K562 (cell line): ENCODE measurements at regions not wholly inside any gene's neighbourhood (a gene's known extent, or its start where the extent isn't known, plus 50 kb on each side); places are given as distances from the start of the nearest gene placed in this dataset.

Source experiments
- ATF7 ChIP-seq: fragments of 450-650 bp; IDR thresholded peaks from 2 replicates; pipeline ENCODE4 v1.7.1; 2014; ENCODE audit warnings: mild to moderate bottlenecking, moderate library complexity
- CTCF ChIP-seq, 3 experiments: IDR thresholded peaks in 2 of 3; conservative IDR thresholded peaks in 1 of 3; 2 replicates each; pipeline ENCODE4 v1.5.1; 2011 to 2012; ENCODE audit warnings: low read length in 3 of 3, mild to moderate bottlenecking in 3 of 3, control low read depth in 2 of 3, improper control_type of control experiment in 1 of 3, inconsistent platforms in 1 of 3, low read depth in 1 of 3, mixed read lengths in 1 of 3, moderate library complexity in 1 of 3; ENCODE audit not compliant: insufficient read depth in 2 of 3
- FOXM1 ChIP-seq, 2 experiments: fragments of 450-650 bp in 1 of 2; sonication (generic) in 1 of 2; formaldehyde crosslinking in 1 of 2; IDR thresholded peaks; 2 replicates each; pipeline versions ENCODE4 v1.6.1 to v1.9.0; 2017 to 2022; ENCODE audit warnings: low read depth in 2 of 2, mild to moderate bottlenecking in 2 of 2, missing genetic modification reagents in 1 of 2, moderate library complexity in 1 of 2
- GABPA ChIP-seq: fragments of 200-800 bp; sonication (Bioruptor generic); conservative IDR thresholded peaks from 2 replicates; pipeline ENCODE4 v1.6.1; 2016; ENCODE audit warnings: low read depth, missing genetic modification characterization, missing compliant biosample characterization
- KLF10 ChIP-seq: fragments of 250-450 bp; sonication (Bioruptor Pico); IDR thresholded peaks from 2 replicates; pipeline ENCODE4 v1.6.1; 2021; ENCODE audit warnings: matching md5 sums
- MLX ChIP-seq, 2 experiments: fragments of 450-650 bp in 1 of 2; sonication (generic) in 1 of 2; formaldehyde crosslinking; conservative IDR thresholded peaks; 2 replicates each; pipeline versions ENCODE4 v1.4.0 to v1.8.1; 2020 to 2022; ENCODE audit warnings: mild to moderate bottlenecking in 1 of 2, missing genetic modification reagents in 1 of 2
- MTA1 ChIP-seq: fragments of 450-650 bp; IDR thresholded peaks from 2 replicates; pipeline ENCODE4 v1.6.1; 2017; ENCODE audit warnings: borderline replicate concordance
- PML ChIP-seq: IDR thresholded peaks from 2 replicates; pipeline ENCODE4 v1.6.1; 2012; ENCODE audit warnings: low read length, inconsistent platforms
- PYGO2 ChIP-seq: fragments of 450-650 bp; IDR thresholded peaks from 2 replicates; pipeline ENCODE4 v1.6.1; 2016; ENCODE audit warnings: mild to moderate bottlenecking, missing genetic modification characterization, moderate library complexity, missing compliant biosample characterization
- RAD21 ChIP-seq, 2 experiments: fragments of 250-450 bp in 1 of 2; fragments of 450-650 bp in 1 of 2; sonication (Bioruptor Pico) in 1 of 2; formaldehyde crosslinking in 1 of 2; IDR thresholded peaks in 1 of 2; conservative IDR thresholded peaks in 1 of 2; 2 replicates each; pipeline versions ENCODE4 v1.4.0 to v1.8.0; 2020 to 2022; ENCODE audit warnings: mild to moderate bottlenecking in 2 of 2, moderate library complexity in 1 of 2
- RNF219 ChIP-seq: fragments of 250-450 bp; sonication (Bioruptor Pico); IDR thresholded peaks from 2 replicates; pipeline ENCODE4 v1.5.0; 2022; ENCODE audit warnings: mild to moderate bottlenecking
- SPI1 ChIP-seq: IDR thresholded peaks from 2 replicates; pipeline ENCODE4 v1.6.1; 2011; ENCODE audit warnings: low read depth, low read length, control low read depth, borderline replicate concordance
- USF2 ChIP-seq: sonication (generic); formaldehyde crosslinking; IDR thresholded peaks from 2 replicates; pipeline ENCODE4 v1.5.0; 2020; ENCODE audit warnings: missing genetic modification reagents
- ZNF830 ChIP-seq: fragments of 250-450 bp; sonication (Bioruptor Pico); IDR thresholded peaks from 2 replicates; pipeline ENCODE4 v1.5.0; 2021; ENCODE audit warnings: mild to moderate bottlenecking

GRCh38 chr11:116515664-116516184 is 257.1 kb downstream of the BUD13 start:
- TF ChIP-seq ZNF830 (no peak), MLX (CRISPR knock-in tag; conservative IDR thresholded peaks at IDR 0.05) (no peak), ATF7 (no peak), CTCF (IDR thresholded peaks at IDR 0.05 in 2 of 3, conservative IDR thresholded peaks at IDR 0.05 in 1 of 3; ENCODE audit: insufficient read depth in 2 of 3, low read depth in 1 of 3, low read length in 3 of 3) (no peak), KLF10 (no peak), USF2 (no peak), MTA1 (no peak), PYGO2 (tag) (no peak), FOXM1 (IDR thresholded peaks at IDR 0.05; ENCODE audit: low read depth) (no peak), FOXM1 (CRISPR knock-in tag; IDR thresholded peaks at IDR 0.05; ENCODE audit: low read depth) (no peak), RAD21 (CRISPR knock-in tag; conservative IDR thresholded peaks at IDR 0.05 in 1 of 2, IDR thresholded peaks at IDR 0.05 in 1 of 2) (no peak), SPI1 (no peak), GABPA (tag) (no peak), PML (no peak), RNF219 (no peak)
